G401.6 (cell line): ENCODE measurements at regions not wholly inside any gene's neighbourhood (a gene's known extent, or its start where the extent isn't known, plus 50 kb on each side); places are given as distances from the start of the nearest gene placed in this dataset.
"Not testable (repeated sequence)": the region's sequence is repeated elsewhere in the genome, so short reads cannot be mapped to it uniquely, and the experiment has no call there.

Source experiments
- FAIRE-seq: peaks from 2 replicates; lab custom pipeline; 2012; peaks lifted over from hg19 to GRCh38; lab: Jason Lieb, UNC

GRCh38 chr4:57324673-57325307, 214.6 kb upstream of the IGFBP7 start:
- FAIRE-seq: no peak

- FAIRE-seq: no peak
Measured at GRCh38 chr4:57320849-57321248, 210.7 kb upstream of the IGFBP7 start.

- no peak for FAIRE-seq
Measured at GRCh38 chr4:57320217-57320616, 210.0 kb upstream of the IGFBP7 start.

GRCh38 chr4:57318703-57319102, 208.5 kb upstream of the IGFBP7 start:
- FAIRE-seq: no peak

- no peak for FAIRE-seq
Measured at GRCh38 chr4:57314636-57315035, 204.5 kb upstream of the IGFBP7 start.

- FAIRE-seq: no peak
Measured at GRCh38 chr4:57312296-57312695, 202.1 kb upstream of the IGFBP7 start.

- FAIRE-seq: no peak
Measured at GRCh38 chr4:57309658-57310057, 199.5 kb upstream of the IGFBP7 start.

GRCh38 chr4:57308301-57308700, 198.1 kb upstream of the IGFBP7 start:
- FAIRE-seq: no peak

- no peak for FAIRE-seq
Measured at GRCh38 chr4:57305836-57306235, 195.7 kb upstream of the IGFBP7 start.

- no peak for FAIRE-seq
Measured at GRCh38 chr4:57303012-57303751, 193.0 kb upstream of the IGFBP7 start.

- not testable (repeated sequence) for FAIRE-seq
Measured at GRCh38 chr4:57300300-57300699, 190.1 kb upstream of the IGFBP7 start.

GRCh38 chr4:57291911-57292310, 181.7 kb upstream of the IGFBP7 start:
- FAIRE-seq: no peak

GRCh38 chr4:57287687-57288604, 177.8 kb upstream of the IGFBP7 start:
- no peak for FAIRE-seq

GRCh38 chr4:57282933-57283310, 172.7 kb upstream of the IGFBP7 start:
- no peak for FAIRE-seq

- no peak for FAIRE-seq
Measured at GRCh38 chr4:57280481-57280880, 170.3 kb upstream of the IGFBP7 start.

GRCh38 chr4:57278780-57279179, 168.6 kb upstream of the IGFBP7 start:
- FAIRE-seq: no peak

GRCh38 chr4:57274082-57274481, 163.9 kb upstream of the IGFBP7 start:
- FAIRE-seq: no peak

GRCh38 chr4:57270346-57270745, 160.2 kb upstream of the IGFBP7 start:
- FAIRE-seq: no peak

GRCh38 chr4:57265831-57266582, 155.8 kb upstream of the IGFBP7 start:
- FAIRE-seq: no peak

GRCh38 chr4:57254754-57255153, 144.6 kb upstream of the IGFBP7 start:
- FAIRE-seq: no peak

- no peak for FAIRE-seq
Measured at GRCh38 chr4:57249083-57249482, 138.9 kb upstream of the IGFBP7 start.

- FAIRE-seq: no peak
Measured at GRCh38 chr4:57243076-57243475, 132.9 kb upstream of the IGFBP7 start.
